NCI-H345 (cell line): ENCODE measurements at regions not wholly inside any gene's neighbourhood (a gene's known extent, or its start where the extent isn't known, plus 50 kb on each side); places are given as distances from the start of the nearest gene placed in this dataset.

Experiments used
- DNase-seq: peaks from one replicate; lab custom pipeline; 2025; lab: John Stamatoyannopoulos, UW

DNA sequence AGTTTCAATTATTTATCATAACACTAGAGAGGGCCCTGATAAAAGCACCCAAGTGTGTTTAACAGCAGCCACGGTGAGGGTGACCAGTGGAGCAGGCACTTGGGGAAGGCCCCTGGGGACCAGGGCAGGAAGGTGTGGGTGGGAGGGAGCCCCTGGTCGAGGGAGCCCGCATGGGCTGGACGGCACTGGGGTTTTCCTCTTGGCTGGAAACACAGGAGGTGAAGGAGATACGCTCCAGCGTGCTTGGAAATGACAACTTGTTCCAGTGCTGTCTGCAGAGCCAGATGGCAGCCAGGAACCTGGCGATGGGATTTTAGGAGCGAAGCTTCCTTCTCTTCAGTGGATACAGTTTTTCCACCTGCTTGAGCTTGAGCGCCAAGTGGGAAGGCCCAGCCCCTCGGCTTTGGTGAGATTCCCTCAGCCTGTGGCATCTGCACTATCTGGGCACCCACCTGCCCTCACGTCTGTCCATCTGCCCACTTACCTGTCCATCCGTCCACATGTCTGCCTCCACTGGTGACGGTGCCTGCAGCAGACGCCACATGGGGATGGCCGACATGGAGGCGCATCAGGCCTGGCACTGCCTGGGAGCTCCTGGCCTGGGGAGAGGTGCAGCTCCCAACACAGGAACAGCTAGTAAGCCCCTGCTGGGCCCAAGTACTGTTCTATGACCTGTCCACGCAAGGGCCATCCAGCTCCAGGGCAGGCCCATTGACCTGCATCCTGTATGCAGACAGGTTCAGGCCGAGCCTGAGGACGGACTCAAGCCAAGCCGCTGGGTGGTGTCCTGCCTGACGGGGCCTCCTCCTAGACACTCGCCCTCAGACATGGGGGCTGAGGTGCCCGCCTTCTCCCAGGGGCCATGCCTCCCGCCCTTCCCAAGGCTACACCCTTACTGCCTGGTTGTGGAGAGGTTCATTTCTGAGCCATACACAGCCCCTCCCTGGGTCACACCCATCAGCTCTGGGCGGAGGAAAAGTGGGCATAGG is 192.2 kb upstream of the C14orf180 start:
- no peak for DNase-seq

- DNase-seq, result no peak
Observed at GRCh38 chr14:104388011-104388521, 191.5 kb upstream of the C14orf180 start.

DNA sequence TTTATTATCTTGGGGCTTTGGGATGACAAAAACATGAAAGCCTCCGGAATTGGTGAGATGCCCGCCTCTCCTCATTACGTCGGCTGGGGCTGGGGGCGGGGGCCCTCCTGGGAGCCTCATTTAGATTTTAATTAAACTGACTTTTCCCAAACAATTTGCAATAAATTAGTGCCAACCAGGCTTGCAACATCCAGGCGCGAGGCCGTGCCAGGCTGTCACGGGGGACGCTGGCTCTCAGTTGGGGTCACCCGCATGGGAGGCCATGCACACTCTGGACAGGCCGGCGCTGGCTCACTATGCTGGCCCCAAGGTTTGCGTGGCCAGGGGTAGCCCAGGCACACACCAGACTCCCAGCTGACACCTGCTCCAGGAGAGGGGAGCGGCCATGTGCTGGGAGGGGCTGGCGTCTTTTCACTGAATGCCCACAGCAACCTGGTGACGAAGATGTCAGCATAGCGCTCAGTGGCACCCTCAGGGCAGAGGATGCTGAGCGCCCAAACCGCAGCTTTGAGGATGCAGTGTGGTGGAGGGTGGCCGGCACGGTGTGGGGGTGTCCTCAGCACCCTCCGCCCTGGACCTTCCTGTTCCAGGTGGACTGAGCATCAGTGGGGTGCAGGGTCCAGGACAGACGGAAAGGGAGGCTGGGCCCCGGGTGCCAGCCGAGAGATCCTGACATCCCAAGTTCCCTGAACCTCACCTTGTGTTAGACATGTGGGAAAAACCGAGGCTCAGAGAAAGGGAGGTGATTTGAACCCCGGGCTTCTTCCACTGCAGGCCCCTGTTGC is 190.8 kb upstream of the C14orf180 start:
- no peak for DNase-seq

GRCh38 chr14:104389326-104390220 is 190.0 kb upstream of the C14orf180 start:
- DNase-seq, result no peak

DNA sequence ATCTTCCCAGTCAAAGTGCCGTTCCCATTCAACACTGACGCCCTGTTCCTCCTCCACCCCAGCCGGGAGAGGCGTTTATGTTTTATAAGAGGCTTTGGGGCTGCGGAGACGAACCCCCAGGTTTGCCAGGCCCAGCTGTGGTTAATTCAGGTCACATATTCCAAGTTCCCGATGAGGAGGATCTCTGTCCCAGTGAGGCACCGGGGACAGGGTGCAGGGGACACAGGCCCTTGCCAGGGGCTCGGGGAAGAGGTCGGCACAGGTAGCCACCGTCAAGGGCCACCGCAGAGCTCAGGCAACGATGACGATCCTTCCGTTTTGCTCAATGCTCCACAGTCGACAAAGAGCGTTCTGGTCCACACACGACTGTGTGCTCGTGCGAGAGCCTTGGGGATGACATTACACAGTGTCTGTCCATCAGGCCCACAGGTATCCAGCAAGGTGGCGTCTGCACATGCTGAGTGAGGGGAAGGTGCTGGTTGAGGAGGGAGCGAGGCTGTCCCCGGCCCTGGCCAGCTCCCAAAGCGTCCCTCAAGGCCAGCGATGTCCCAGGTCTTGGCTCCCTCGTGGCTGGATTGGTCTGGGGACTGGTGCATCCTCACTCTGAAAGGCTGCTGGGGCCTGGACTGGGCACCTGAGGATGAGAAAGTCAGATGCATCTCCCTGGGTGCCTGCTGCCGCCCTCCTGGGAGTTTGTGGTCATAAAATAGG is 189.2 kb upstream of the C14orf180 start:
- no peak for DNase-seq

- no peak for DNase-seq
Observed at GRCh38 chr14:104390941-104391901, 188.3 kb upstream of the C14orf180 start.

- DNase-seq, result no peak
Observed at GRCh38 chr14:104392001-104392395, 187.6 kb upstream of the C14orf180 start.

- no peak for DNase-seq
Observed at GRCh38 chr14:104392396-104393198, 187.0 kb upstream of the C14orf180 start.

DNA sequence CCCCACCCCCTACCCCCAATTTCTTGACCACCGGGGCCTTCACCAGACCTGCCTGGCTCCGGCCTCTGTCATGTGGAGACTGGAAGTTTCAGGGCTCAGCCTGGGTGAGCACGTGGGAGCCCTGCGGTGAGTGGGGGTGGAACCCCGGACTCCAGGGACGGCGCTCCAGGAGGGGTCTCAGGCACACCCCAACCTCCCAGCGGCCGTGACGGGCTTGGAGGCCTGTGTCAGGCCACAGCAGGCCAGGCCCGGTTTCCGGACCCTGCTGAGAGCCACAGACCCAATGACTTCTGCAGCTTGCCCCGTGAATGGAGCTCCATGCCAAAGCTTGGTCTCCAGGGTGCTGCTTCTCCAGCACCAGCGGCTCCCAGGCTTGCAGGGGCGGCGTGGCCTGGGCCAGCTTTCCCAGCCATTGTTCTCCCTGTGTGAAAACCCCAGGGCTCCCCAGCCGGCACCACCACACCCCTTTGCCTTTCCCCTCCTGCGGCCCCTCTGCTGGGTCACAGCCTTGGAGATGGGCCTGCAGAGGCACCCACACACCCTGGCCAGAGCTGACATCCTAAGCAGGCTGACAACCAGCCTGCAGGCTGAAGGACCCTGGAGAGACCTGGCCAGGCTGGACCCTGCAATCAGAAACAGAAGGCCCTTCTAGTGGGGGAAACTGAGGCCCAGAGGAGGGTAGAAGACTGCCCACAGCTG is 186.2 kb upstream of the C14orf180 start:
- no peak for DNase-seq

DNA sequence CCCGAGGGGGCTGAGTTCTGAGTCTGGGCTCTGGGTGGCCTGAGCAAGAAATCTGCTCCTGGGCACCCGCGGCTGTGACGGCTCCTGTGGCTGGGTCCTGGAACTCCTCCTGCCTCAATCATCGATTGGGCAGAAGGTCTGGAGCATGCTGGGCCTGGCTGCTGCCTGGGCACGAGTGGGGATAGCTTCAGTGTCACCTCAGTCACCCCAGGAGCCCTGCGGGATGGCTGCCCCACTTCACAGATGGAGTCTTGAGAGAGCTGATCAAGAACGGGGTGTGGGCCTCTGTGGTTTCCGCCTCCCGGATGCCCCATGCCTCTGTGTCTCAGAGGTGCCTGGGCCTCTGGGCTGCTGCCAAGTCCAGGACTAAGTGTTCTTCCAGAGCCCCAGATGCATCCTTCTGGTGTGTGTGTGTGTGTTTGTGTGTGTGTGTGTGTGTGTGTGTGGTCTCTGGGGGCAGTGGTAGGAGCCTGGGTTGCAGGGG is 185.6 kb upstream of the C14orf180 start:
- DNase-seq, result no peak

DNA sequence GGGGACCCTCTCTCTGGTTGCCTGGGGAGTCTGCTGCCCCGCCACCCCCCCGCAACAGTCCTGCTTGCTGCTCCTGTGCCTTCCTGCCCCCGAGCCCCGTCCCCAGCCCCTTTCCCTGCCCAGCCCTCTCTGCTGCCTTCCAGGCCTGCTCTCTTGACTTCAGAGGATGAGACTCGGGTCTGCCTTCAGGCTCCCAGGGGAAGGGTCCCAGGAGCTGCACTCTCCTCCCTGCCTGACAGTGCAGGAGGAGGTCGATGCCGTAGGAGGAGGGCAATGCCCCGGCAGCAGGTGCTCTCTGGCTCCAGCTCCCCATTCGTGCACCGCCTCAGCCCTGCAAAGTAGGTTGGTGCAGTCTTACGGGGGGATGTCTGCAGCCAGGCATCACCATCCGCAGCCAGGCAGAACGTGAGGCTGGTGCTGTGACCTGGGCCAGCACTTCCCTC is 185.1 kb upstream of the C14orf180 start:
- no peak for DNase-seq

GRCh38 chr14:104395276-104395675 is 184.3 kb upstream of the C14orf180 start:
- peak; percentile 50 for DNase-seq

GRCh38 chr14:104395941-104396681 is 183.5 kb upstream of the C14orf180 start:
- peak; percentile 51 for DNase-seq

DNA sequence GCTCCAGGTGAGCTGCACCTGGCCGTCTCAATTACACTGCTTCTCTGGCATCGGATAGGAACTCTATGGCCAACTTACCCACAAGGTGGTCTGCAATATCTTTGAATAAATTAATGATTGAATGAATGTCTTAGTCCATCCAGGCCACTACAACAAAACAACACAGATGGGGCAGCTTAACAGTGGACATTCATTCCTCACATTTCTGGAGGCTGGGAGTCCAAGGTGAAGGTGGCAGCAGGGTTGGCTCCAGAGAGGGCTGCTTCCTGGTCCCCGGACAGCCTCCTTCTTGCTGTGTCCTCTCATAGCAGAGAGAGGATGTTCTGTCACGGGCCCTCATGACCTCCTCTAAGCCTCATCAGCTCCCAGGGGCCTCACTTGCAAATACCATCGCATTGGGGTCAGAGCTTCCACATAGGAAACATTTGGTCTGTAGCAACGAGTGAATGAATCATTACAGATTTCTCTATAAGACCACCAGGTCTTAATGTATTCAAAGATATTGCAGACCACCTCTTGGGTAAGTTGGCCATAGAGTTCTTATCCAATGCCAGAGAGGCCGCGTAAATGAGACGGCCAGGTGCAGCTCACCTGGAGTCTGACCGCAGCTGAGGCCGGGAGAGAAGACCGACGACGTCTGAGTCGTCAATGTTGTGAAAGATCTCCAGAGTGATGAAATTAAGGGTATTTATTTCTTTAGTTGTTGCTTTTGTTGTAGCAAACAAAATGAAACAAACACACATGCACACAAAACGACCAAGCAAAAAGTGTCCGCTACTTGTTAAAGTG is 182.7 kb upstream of the C14orf180 start:
- no peak for DNase-seq

DNA sequence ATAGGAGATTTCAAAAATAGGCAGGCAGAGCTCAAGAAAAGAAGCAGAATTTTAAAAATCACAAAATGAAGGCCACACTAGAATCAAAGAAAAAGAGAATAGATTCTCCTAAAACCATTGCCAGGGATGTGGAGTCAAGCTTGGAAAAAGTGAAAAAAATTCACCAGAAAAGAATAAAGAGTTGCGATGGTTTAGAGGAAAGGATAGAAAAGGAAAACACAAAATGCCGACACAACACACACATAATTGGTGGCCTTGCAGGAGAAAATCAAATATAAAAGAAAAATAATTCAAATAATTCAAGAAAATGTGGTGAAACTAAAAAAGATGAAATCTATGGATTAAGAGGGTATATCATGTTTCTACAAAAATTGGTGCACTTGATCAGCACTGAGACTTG is 181.6 kb upstream of the C14orf180 start:
- DNase-seq, result no peak

GRCh38 chr14:104398656-104399055 is 180.9 kb upstream of the C14orf180 start:
- no peak for DNase-seq
